Superior temporal gyrus (tissue), 1 donor: ENCODE measurements at regions not wholly inside any gene's neighbourhood (a gene's known extent, or its start where the extent isn't known, plus 50 kb on each side); places are given as distances from the start of the nearest gene placed in this dataset.
A peak's percentile ranks its signal among the peaks of the same experiment; 100 is the strongest.
"Not testable (repeated sequence)": the region's sequence is repeated elsewhere in the genome, so short reads cannot be mapped to it uniquely, and the experiment has no call there.

Source experiments
- DNase-seq: peaks from one replicate; pipeline ENCODE4 v3.0.0-alpha.2; 2016; ENCODE audit errors: extremely low spot score

DNA sequence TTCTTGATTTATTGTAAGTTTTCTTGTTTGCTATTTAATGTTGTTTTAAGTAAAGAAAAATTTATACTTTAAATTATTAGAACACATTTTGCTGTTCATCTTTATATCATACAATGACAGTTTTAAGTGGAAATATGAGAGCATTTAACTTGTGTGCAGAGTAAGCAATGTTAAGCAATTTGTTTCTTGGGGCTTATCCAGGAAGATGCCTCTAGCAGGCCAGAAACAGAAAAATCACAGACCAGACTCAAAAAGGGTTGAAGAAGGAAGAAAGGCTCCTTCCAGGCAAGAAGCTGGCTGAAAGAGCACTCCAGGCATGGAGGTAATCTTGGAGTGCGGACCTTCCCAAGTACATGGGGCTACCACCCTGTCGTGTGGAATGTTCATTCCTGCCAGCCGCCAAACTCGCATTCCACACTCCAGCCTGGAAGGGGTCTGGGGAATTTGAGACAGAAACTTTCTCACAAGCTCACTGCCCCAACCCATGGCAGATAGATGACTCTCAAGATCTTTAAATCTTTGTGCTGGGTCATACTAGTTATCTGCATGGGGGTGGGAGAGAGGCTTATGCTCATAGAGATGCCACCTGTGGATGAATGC lies 1521.3 kb upstream of the AGA start:
- DNase-seq, result no peak

DNA sequence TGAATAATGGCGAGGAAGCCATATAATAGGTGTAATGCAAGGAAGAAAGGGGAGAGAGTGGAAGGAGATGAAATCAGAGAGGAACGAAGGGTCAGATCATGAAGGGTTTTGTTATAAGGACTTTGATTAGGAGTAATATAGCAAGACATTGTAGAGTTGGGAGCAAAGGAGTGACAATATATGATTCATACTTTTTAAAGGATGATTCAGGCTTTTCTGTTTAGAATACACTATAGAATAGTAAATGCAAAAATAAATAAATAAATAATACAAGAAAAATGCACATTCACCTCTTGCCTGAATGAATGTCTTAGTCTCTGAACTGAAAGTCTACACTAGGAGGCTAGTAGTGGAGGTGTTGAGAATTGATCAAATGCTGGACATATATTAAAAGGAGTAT lies 1524.4 kb upstream of the AGA start:
- DNase-seq, result no peak

DNA sequence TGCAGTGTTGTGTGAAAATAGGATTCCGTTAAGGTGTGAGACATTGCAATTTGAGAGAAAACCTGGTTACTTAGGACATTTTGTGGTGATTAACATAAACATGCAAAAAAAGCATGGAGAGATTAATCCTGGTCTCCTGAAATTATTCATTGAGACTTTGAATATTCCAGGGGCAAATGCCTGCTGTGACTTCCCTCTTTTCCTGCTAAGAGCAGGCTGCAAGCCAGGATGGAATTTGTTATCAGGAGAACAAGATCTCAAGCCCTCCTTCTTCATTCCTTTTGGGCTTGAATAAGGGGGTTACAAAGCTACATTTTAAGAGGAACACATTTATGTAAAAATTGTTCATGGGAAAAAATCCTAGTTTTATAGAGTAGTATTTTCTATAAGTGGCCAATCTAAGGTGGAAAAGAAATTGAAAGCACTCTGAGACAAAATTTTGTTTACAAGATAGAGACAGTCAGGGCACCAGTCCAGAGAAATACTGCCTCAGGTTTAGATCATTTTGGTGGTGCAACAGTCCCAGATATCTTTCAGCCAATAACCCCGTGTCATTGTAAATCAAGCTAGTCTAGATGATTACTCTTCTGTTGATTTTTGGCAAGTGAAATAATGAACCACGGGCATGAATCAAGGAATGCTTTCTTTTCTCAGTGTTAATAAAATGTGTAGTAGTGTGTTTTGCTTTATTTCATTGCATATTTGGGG lies 1528.3 kb upstream of the AGA start:
- DNase-seq, result no peak

DNA sequence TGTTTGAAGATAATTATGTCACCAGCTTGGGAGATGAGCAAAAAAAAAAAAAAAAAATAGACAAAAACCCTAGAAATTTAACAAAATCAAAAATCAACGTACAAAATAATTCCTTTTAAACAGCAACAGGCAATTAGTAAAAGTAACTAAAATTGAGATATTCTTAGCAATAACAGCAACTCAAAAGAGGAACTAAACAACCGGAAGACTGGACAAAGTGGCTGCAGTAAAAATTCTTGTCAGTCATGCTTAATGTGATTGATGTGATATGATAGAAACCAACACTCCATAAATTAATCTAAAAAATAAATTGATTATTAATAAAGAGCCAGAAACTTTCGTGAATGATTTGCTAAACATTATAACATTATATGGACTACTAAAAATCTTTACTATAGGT lies 1534.6 kb upstream of the AGA start:
- no peak for DNase-seq

DNA sequence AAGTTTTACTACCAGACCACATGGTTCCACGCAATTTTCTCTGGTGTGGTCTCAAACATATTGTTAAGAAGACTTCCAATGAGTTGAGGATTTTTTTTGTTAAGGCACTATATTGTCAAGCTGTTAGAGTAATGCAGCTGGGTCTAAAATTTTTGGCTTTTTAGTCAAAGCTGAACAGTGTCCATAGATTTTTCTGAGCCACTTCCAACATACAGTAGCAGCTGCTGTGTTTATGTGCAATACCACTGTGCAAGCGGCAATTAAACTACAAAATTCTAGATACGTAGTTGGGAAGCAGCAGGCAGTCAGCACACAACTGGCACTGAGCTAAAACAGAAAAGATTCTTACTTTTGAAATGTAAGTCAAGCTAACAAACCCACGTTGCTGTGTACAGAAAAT lies 1551.1 kb upstream of the AGA start:
- no peak for DNase-seq

DNA sequence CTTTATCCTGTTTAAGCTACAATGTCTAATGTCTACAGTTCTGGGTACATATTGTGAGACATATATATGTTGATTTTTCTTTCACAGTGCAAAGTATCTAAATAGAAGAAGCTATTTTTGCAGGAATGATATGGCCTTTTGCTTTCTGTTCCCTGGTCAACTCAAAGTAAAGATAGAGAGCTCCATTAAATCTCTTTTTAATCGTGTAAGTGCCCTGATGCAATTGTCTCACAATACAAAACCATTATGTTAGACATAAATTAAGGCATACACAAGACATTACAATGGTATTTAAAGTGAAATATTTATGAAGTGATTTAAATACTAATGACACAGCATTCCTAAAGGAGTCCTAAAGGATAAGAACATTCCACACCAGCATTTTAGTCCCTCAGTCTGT lies 1559.7 kb upstream of the AGA start:
- no peak for DNase-seq

DNA sequence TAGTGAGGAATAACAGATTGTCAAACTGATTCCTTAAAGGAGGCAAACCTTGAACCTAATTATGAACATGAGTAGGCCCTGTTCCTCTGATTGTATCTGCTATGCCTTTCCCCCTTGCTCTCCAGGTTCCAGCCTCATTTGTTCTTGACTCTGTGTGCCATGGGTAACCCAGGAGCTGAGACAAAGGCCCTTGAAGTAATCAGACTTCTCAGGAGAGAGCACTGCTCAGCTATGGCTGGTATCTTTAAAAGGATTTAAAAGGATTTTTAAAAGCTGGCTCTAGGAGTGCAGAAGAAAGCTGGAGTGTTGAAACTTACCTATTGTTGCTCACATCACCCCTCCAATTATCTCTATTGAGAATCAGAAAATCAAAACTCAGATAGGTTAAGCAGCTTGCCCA lies 1565.5 kb upstream of the AGA start:
- no peak for DNase-seq

DNA sequence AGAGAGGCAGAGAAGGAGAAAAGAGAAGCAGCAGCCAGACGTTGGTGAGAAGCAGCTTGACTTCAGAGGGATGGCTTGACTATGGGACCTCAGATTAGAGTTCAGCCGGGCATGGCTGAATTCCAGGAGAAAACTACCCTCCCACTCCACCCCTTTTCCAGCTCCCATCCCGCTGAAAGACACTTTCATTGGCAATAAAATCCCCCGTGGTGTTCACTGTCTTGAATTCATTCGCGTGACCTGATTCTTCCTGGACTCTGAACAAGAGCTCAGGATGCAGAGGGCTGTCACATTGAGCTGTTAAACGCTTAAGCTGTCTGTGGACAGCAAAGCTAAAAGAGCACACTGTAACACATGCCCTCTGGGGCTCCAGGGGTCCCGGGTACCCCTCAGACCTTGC lies 1575.3 kb upstream of the AGA start:
- no peak for DNase-seq

DNA sequence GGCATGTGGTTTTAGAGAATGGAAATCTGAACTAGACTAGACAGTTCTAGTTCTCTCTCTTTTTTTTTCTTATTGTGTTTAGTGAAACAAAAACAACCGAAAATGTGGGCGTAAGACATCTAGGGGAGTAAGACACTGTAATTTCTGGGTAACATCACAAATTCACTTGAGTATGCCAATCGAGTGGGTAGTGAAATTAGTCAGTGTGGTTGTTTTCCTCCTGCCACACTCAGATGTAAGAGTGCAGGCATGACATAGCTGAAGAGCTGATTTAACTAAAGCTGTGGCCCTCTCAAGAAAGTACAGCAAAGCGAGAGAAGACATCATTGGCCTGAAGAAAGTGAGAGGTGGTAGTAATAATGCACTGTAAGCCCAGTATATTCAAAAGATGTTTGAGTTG lies 1585.3 kb upstream of the AGA start:
- peak; percentile 28 for DNase-seq

DNA sequence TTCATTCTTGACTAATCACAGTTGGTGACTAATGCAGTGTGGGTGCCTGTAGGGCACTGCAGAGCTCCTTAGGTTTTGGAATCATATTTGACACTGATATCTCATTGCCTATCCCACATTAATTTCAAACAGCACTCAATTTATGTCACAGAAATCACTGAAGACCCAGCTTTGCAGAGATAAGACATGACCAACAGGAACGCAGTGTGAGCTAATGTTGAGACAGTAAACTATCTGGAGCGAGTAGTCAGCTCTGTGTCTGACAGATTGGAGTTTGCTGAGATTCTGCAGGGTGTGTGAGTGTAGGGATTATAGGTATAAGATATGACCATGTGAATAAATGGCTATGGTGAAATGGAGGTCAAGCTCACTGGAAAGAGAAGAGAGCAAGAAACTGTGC lies 1586.1 kb upstream of the AGA start:
- DNase-seq, result no peak

DNA sequence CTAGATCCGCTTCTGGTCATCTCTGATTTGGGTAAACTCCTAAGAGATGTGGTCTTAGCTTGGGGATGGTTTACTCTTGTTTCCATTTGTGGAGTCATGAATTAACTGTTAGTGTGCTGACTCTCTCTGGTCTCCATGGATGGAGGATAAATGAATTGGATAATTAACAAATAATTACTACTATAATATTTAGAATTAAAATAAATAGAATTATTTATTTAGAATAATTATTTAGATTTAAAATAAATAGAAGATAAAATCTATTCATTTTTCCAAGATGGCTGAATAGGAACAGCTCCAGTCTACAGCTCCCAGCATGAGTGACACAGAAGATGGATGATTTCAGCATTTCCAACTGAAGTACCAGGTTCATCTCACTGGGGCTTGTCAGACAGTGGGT lies 1587.4 kb upstream of the AGA start:
- DNase-seq, result no peak

DNA sequence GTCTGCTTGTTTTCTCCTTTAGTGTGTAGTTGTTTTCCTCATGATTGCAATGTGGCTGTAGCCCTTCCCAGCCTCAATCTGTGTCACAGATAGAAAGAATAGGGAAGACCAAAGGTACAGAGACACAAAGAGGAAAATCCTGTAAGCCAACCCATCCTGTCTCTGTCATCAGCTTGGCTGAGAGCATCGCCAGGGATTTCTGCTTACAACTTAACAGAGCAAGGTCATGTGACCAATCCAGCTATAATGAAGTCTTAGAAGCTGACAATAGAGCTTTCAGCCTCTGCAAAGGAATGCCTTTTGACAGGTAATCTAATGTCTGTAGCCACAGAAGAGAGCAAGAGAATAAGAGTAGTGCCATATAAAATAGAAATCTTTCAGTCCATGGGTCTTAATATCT lies 1598.0 kb upstream of the AGA start:
- DNase-seq, result no peak

DNA sequence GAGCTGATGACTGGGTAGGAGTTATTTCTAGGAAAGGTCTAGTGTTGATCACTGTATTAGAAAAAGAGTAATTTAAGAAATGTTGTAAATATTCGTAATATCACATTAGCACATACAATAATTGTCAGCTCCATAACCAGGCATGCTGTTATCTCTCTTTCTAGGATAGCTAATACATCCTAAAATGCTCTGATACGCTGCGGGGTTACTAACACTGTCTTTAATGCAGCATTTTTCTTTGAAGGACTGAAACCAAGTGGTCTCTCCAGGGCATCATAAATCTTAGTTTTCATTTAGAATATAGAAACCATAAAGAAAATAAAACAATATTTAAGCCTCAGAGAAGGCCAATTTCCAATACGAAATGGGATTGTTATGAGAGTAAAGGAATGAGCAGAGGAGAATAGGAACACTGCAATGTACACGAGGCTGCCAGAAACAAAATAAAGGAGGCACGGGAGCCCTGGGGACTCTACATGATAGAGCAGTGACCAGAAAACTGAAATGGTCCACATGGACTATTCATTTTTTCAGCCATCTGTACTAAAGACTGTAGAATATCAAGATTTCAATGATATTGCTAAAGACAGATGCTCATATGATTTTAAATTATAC lies 1606.7 kb upstream of the AGA start:
- DNase-seq, result no peak

DNA sequence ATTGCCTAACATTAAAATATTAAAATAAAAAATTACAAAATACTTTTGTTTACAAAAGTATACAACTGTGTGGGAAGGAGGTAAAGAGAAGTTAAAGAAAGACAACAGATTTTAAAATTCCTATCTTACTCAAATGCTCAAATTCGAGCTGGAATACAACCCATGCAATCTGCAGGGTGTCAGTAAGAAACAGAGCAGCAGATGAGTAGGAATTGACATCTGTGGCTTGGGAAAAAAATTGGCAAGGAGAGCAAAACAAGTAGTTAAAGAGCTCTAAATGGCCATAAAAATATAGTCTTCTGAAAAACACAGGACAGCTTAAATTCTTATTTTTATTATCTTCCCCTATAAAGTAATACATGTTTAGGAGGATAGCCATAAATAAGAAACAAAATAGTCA lies 1609.0 kb upstream of the AGA start:
- no peak for DNase-seq

DNA sequence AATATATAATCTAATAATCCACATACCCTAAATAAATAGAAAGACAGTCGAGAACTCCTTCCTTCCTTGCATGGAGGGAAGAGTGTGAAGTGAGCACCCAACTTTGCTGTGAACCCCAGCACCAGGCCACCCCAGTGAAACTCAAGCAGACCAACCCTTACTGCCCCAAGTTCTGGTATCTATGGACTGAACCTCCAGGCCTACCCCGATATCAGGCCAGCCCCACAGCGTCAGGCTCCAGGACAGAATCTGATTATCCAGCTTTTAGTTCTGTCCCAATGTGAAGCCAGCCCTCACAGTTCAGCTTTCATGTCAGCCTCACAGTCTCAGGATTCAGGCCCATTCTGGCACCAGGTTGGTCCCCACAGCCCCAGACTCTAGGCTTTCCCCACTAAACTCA lies 1617.2 kb upstream of the AGA start:
- no peak for DNase-seq

DNA sequence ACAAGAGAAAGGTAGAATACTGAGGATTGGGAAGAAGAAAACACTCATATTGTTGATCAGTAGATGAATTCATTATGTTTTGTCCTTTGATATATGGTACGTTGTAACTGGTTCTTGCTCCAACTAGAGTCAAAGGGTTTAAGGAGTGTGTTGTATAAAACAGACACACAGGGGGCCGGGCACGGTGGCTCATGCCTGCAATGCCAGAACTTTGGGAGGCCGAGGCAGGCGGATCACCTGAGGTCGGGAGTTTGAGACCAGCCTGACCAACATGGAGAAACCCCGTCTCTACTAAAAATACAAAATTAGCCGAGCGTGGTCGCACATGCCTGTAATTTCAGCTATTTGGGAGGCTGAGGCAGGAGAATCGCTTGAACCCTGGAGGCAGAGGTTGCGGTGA lies 1624.0 kb upstream of the AGA start:
- DNase-seq, result not testable (repeated sequence)

DNA sequence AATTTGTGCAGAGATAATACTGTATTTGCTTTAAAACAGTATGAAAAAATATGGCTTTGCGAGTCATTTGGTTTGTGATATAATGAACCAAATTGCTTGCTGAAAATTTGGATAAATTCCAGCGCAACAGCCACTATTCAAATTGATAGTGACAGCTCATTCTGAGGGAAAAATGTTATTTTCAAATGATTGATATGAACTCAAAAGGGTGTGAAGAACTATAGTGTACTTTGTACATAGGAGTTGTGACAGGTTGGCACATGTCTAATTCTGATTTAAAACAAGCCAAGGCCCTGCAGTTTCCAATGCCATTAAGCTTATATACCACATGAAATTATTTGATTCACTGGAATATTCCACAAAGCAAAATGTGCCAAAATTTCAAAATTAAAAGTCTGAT lies 1628.9 kb upstream of the AGA start:
- no peak for DNase-seq

DNA sequence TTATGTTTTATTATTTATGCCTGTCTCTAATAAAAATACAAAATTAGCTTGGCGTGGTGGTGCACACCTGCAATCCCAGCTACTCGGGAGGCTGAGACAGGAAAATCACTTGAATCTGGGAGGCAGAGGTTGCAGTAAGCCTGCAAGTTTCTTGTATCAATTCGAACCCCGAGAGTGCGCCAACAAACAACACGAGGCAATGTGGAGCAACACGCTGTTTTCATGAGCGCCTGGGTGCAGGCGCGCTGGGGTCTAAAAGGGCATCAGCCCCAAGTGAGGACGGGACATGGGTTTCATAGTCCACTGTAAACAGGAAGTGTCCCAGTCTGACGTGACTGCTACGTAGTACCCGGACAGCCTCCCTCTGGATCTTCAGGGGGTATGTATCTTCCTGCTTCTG lies 1634.6 kb upstream of the AGA start:
- DNase-seq, result no peak

DNA sequence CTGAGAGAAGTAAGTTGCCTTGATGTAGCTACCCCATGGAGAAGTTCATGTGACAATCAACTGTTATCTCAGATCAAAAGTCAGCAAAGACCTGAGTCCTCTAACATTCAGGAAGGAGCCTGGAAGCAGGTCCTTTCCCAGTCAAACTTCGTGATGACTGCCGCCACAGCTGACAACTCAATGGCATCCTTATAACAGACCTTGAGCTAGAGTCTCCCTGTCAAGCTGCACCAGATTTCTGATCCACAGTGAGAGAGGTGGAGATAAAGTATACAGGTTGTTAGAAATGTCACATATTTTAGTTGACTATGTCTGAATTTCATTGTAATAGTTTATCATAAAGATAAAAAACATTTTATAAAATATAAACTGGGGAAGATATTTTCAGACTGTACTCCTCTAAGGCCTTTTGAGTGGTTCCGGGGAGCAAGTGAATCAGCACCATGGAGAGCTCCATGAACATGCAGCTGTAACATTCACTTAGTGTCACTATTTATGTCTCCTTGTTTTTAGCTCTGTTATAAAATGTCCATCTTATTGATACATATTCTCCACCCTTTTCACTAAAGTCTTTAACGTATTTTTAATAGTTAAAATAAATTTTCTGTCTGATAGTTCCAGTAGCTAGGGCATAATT lies 1653.5 kb upstream of the AGA start:
- DNase-seq, result no peak

DNA sequence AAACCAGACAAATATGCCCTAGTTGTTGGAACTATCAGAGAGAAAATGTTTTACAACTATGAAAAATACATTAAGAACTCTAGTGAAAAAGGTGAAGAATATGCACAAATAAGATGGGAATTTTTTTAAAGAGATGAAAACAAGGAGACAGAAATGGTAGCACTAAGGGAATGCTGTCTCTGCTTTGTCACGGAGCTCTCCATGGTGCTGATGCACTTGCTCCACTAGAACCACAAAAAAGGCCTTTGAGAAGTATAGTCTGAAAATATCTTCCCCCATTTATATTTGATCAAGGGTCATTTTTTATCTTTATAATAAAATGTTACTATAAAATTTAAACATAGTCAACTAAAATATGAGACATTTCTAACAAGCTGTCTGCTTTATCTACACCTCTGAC lies 1655.5 kb upstream of the AGA start:
- DNase-seq, result no peak

DNA sequence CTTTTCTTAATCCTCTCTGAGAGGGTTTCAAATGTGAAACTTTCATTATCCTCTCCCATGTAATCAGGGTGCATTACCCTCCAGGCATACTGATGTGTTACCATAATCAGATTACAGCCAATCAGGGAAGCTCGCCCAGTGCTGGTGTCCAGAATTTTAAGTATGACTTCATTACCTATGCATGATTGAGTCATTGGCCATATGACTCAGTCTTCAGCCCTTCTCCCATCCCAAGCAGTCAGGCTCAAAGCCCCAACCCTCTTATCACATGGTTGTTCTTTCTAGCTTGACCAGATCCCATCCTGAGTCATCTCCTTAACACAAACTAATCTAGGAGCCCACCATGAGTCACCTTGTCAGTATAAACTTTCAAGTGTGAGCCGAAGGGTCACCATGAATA lies 1668.1 kb upstream of the AGA start:
- DNase-seq, result no peak

DNA sequence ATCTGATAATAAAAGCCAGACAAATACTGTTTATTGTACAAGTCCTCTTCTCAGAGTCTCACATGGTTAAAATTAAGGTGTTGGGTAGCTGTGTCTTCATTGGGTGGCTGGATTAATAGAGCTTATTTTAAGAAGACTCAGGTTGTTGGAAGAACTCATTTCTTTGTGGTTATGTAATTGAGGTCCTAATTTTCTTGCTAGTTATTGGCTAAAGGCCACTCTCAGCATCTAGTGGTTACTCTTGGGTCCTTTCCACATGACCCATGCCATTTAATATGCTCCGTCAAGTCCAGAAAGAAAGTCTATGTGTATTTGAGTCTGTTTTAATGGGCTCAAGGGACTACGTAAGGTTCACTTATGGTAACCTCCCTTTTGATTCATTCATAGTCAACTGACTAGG lies 1668.6 kb upstream of the AGA start:
- no peak for DNase-seq
